ENCODE measurements at regions not wholly inside any gene's neighbourhood (a gene's known extent, or its start where the extent isn't known, plus 50 kb on each side); places are given as distances from the start of the nearest gene placed in this dataset.
"Not testable (repeated sequence)": the region's sequence is repeated elsewhere in the genome, so short reads cannot be mapped to it uniquely, and the experiment has no call there.

DNA sequence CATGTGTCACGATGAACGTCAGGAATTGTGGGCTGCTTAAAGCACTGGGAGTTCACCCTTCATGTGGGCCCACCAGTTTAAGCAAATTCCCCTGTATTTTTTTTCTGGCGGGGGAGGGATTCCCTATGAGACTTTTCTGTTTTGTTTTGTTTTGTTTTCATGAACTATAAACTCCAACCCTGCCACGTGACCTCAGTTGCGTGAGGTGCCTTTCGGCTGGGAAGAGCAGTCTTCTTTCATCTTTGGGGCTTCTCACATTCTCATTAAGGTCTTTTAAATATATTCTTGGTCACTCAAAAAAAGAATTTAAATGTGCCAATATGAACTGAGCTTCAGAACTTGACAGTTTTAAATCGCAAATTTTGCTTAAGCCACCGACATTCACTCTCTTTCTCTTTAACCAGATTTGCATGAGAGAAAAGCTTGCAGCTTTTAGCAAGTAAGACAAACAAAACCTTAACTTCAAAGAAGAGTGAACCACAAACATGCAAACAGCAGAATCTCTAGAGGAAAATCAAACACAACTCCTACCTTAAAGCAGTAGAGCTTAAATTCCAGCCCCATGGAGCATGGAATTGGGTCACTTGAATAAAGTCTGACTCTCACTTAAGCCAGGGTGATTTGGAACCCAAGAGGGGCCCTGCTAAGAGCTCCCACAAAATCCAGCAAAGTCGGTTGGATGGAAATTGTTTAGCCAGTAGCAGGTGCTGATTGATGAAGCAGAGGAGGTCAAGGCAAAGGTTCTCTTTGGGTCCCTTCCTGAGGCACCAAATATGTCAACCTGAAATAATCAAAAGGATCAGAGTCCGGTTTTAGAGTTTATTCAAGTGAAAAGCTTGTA lies 699.8 kb upstream of the GBE1 start:
- intact Hi-C loops (cut with DNase I): no loop called here
- no peak for DNase-seq

GRCh38 chr3:82448320-82448719 lies 686.9 kb upstream of the GBE1 start:
- intact Hi-C loops (cut with DNase I): no loop called here
- DNase-seq: no peak

DNA sequence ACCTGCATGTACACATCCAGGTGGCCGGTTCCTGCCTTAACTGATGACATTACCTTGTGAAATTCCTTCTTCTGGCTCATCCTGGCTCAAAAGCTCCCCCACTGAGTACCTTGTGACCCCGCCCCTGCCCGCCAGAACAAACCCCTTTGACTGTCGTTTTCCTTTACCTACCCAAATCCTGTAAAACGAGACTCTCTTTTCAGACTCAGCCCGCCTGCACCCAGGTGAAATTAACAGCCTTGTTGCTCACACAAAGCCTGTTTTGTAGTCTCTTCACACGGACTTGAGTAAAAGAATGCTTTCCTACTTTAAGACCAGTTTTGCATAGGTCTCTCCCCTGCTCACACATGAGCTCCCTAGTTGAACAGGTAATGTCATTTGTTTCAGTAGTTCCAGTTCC lies 667.4 kb upstream of the GBE1 start:
- DNase-seq; intact Hi-C loops (cut with DNase I): not testable (repeated sequence)

DNA sequence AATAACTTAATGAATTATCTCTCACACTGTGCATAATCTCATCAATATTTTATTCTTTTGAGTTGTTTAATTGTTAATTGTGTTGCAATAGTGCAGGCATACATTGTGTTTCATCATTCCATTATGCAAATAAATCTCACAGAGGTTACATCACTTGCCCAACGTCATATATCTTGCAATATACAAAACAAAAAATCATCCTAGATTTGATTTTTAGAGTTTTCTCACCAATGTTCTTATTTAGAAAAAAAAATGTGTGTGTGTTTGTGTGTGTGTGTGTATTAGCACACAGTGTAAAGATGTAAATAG lies 662.5 kb upstream of the GBE1 start:
- intact Hi-C loops (cut with DNase I): no loop called here
- DNase-seq: no peak

- no peak for DNase-seq
- intact Hi-C loops (cut with DNase I): no loop called here
Observed at GRCh38 chr3:82423268-82424030, 662.0 kb upstream of the GBE1 start.

DNA sequence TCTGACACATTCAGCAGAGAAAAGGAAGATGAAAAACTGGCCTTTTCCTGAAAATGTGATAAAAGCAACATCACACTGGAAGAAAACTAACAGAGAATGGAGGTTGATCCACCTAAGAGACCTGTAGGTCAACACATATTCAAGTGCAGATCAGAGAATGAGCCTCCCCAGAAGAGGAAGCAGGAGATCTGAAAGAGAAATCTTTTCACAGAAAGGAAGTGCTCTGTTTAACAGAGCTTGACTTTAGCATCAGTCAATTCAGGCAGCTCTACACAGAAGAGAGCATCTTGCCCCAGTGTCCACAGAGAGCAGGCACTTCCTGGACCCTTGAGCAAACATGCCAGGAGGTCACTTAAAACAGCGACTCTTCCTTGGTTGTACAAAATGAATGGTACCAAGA lies 655.4 kb upstream of the GBE1 start:
- intact Hi-C loops (cut with DNase I): no loop called here
- no peak for DNase-seq

GRCh38 chr3:82416349-82416748 lies 654.9 kb upstream of the GBE1 start:
- no peak for DNase-seq
- intact Hi-C loops (cut with DNase I): no loop called here

DNA sequence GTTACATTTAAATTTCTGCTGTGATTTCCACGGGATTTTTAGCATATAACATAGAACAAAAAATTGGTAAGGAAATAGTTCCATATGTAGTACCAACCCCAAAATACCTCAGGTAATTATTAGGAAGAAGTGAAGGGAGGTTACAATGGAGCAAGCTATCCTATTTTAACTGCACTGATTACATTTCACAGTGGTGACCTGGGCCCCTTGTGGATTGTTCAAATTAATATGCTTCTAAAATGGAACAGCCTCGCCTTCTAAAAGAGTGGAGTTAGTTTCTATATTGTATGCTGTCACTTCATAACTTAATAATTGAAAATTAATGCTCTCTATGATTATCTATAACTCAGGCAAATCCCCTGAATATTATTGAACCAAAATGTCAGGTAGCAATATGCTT lies 651.7 kb upstream of the GBE1 start:
- intact Hi-C loops (cut with DNase I): no loop called here
- no peak for DNase-seq

GRCh38 chr3:82410366-82410765 lies 648.9 kb upstream of the GBE1 start:
- DNase-seq: no peak
- intact Hi-C loops (cut with DNase I): no loop called here

GRCh38 chr3:82409842-82410241 lies 648.4 kb upstream of the GBE1 start:
- intact Hi-C loops (cut with DNase I): no loop called here
- DNase-seq: no peak

- DNase-seq: no peak
- intact Hi-C loops (cut with DNase I): no loop called here
Observed at GRCh38 chr3:82392203-82392775, 630.8 kb upstream of the GBE1 start.

DNA sequence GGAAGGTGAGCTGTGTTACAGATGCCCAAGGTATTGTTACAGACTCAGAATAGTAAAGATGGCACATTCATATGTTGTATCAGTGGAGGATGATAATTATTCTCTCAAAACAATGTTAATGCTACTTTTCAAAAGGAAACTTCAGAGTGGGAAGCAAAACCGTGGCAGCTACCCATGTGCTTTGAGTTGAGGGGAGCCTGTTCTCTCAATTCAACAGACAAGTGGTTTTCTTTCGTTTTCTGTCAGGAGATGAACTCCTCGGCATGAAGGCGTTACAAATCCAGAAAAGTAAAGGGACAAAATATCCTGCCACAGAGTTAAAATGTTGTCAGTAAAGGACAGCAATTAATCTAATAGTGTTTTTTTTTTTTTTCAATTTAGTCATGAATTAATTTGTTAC lies 629.4 kb upstream of the GBE1 start:
- DNase-seq: no peak
- intact Hi-C loops (cut with DNase I): no loop called here

DNA sequence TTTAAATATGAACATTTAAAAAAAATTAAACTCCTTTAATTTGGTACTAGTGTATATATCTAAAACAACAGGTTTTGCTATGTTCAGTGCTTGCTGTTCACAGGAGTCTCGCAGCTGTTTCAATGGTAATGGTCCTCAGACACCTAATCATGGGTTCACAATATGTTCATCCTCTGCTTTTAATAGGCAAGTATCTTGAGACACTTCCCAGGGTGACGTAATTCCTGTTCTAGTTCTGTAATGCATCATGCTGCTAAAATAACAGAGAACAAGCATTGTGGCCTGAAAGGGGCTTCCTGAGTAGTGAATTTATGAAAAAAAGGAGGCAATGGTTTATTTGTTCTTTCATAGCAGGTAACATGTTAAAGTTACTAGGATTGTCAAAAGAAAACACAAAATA lies 625.2 kb upstream of the GBE1 start:
- no peak for DNase-seq
- intact Hi-C loops (cut with DNase I): no loop called here

DNA sequence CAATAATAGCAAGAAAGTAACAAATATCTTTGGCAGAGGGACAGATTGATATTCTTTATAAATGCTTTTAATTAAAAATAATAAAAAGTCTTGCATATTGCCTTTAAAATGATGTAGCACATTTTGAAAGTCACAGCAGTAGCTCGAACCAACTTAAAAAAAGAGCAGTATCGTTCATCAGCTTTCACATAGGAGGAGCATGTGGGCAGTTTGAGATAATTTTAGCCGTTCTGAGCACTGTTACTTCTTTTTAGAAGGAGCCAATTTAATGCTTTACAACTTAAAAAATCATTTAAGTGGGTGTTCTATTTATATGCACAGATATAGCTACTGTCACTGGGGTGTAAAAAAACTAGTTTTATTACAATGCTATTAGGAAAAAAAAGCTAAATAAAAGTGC lies 622.7 kb upstream of the GBE1 start:
- DNase-seq: no peak
- intact Hi-C loops (cut with DNase I): no loop called here

DNA sequence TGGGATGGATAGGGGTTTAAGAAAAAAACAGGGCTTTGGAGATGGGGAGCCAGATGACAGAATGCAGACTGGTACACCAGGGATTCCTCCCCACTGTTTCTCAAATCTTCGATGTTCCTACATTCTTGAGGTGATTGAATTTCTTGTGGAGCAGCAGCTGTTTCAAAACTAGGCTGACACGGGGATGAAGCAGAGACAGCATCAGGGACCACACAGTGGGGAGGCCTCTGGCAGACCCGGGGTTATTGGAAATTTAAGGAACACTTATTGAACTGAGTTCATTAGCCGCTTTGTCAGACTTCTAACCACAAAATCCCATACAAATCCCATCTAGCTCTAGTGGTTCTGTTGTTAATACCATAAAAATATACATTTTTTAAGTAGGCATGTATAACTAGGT lies 621.4 kb upstream of the GBE1 start:
- intact Hi-C loops (cut with DNase I): no loop called here
- no peak for DNase-seq

- intact Hi-C loops (cut with DNase I): no loop called here
- no peak for DNase-seq
Observed at GRCh38 chr3:82378392-82378791, 616.9 kb upstream of the GBE1 start.

DNA sequence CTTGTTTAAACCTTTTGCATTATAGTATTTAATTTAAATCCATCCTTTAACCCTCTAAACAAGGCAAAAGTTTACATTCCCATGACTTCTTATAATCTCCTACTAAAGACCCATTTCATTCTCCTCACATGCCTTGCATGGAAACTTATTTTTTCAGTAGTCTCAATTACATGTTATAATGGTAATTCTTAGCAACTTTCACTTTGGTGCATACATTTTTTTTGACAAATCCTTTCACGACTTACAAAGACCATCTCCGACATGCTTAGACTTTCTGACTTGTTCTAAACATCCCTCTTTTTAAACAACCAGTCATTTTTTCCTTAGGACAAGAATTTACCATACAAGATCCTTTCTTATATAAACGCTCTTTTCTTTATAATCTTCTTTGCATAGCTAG lies 615.4 kb upstream of the GBE1 start:
- intact Hi-C loops (cut with DNase I): no loop called here
- DNase-seq: no peak

DNA sequence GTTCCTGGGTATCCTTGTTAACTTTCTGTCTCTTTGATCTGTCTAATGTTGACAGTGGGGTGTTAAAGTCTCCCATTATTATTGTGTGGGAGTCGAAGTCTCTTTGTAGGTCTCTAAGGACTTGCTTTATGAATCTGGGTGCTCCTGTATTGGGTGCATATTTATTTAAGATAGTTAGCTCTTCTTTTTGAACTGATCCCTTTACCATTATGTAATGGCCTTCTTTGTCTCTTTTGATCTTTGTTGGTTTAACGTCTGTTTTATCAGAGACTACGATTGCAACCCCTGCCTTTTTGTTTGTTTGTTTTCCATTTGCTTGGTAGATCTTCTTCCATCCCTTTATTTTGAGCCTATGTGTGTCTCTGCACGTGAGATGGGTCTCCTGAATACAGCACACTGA lies 612.4 kb upstream of the GBE1 start:
- DNase-seq; intact Hi-C loops (cut with DNase I): not testable (repeated sequence)

- intact Hi-C loops (cut with DNase I): no loop called here
- no peak for DNase-seq
Observed at GRCh38 chr3:82364827-82365226, 603.4 kb upstream of the GBE1 start.

DNA sequence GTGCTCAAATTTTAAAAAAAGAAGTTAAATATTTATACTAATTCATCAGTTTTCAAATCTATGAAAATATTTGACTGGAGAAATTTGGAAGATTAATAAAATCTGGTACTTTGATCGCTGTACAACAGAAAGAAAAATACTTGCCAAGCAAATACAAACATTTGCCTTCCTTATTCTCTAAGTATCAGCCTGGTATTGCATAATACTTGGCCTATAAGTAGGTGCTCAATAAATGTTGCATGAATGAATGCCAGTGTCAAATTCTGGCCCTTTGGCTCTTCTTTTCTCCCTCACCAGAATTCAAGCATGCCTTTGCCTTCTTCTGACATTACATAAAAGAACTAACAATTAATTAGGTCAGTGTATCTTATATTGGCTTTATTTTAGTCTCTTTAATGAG lies 601.7 kb upstream of the GBE1 start:
- DNase-seq: no peak
- intact Hi-C loops (cut with DNase I): no loop called here

- DNase-seq: peak in 2 of 10 donors; percentile 2 to 10
- intact Hi-C loops (cut with DNase I): no loop called here
Observed at GRCh38 chr3:82355228-82355627, 593.8 kb upstream of the GBE1 start.

GRCh38 chr3:82354228-82354627 lies 592.8 kb upstream of the GBE1 start:
- intact Hi-C loops (cut with DNase I): no loop called here

More at GRCh38 chr3:82354228-82354627, 592.8 kb upstream of the GBE1 start:
- no peak for DNase-seq
